A549 (cell line): ENCODE measurements at regions not wholly inside any gene's neighbourhood (a gene's known extent, or its start where the extent isn't known, plus 50 kb on each side); places are given as distances from the start of the nearest gene placed in this dataset.

Experiments used
- ATAC-seq, 2 experiments: fragments of 200-7000 bp in 1 of 2; fragments of >200 bp in 1 of 2; cut with Nextera tagmentation in 1 of 2; cut with Tn5 transposase in 1 of 2; 3 replicates each; pipeline versions ENCODE4 v1.8.0 to v1.9.1; 2018 to 2020; ENCODE audit warnings: mild to moderate bottlenecking in 1 of 2, moderate library complexity in 1 of 2
- CTCF ChIA-PET: fragments of 300-600 bp; sonication (Branson Sonifier 250); formaldehyde crosslinking; extraction: SDS; loops from one replicate; lab custom pipeline; 2021; ENCODE audit warnings: antibody characterized with exemption, inconsistent platforms; lab: Yijun Ruan, JAX
- POLR2A ChIA-PET: fragments of 350-600 bp; formaldehyde crosslinking; extraction: SDS; loops from one replicate; lab custom pipeline; 2021; ENCODE audit warnings: antibody characterized with exemption, inconsistent platforms; lab: Yijun Ruan, JAX
- DNase-seq, 2 experiments: peaks; one replicate each; pipeline versions ENCODE4 v3.0.0 to v3.0.0-alpha.2; 2011 to 2016; ENCODE audit warnings: low read depth in 1 of 2, low spot score in 1 of 2
- FAIRE-seq: peaks from 2 replicates; lab custom pipeline; 2011; peaks lifted over from hg19 to GRCh38; lab: Jason Lieb, UNC
- H3K27ac ChIP-seq, 2 experiments: fragments of >200 bp; sonication (Bioruptor Twin); formaldehyde crosslinking; 3 replicates each; pipeline ENCODE4 v1.5.1; 2016 to 2017
- H3K4me1 ChIP-seq: fragments of >200 bp; sonication (Bioruptor Twin); formaldehyde crosslinking; 3 replicates; pipeline ENCODE4 v1.6.1; 2016
- H3K4me2 ChIP-seq: fragments of >200 bp; sonication (Bioruptor Twin); formaldehyde crosslinking; 3 replicates; pipeline ENCODE4 v1.6.1; 2016
- H3K4me3 ChIP-seq: fragments of >200 bp; sonication (Bioruptor Twin); formaldehyde crosslinking; 3 replicates; pipeline ENCODE4 v1.5.1; 2016
- H3K9me3 ChIP-seq: fragments of >200 bp; sonication (Bioruptor Twin); formaldehyde crosslinking; 3 replicates; pipeline ENCODE4 v1.6.1; 2016
- BHLHE40 ChIP-seq: IDR thresholded peaks from 2 replicates; pipeline ENCODE4 v1.6.1; 2012; ENCODE audit warnings: low read depth, low read length, inconsistent platforms
- CHD2 ChIP-seq: fragments of 150-350 bp; IDR thresholded peaks from 2 replicates; pipeline ENCODE4 v1.6.1; 2014; ENCODE audit warnings: low read length; ENCODE audit not compliant: partially characterized antibody
- CTCF ChIP-seq: fragments of >200 bp; sonication (Bioruptor Twin); formaldehyde crosslinking; IDR thresholded peaks from 3 replicates; pipeline ENCODE4 v1.5.1; 2016
- E2F6 ChIP-seq: IDR thresholded peaks from 2 replicates; pipeline ENCODE4 v1.6.1; 2012; ENCODE audit warnings: low read depth, borderline replicate concordance
- EHMT2 ChIP-seq: fragments of 200-600 bp; sonication (generic); IDR thresholded peaks from 2 replicates; pipeline ENCODE4 v1.6.1; 2016; ENCODE audit warnings: antibody characterized with exemption, low read depth, mild to moderate bottlenecking, moderate library complexity
- FOXS1 ChIP-seq: fragments of 250-450 bp; sonication (Bioruptor Pico); IDR thresholded peaks from 2 replicates; pipeline ENCODE4 v1.5.0; 2020; ENCODE audit warnings: mild to moderate bottlenecking, moderate library complexity
- JUNB ChIP-seq: fragments of >200 bp; sonication (Bioruptor Twin); formaldehyde crosslinking; IDR thresholded peaks from 2 replicates; pipeline ENCODE4 v1.6.1; 2016
- MAFK ChIP-seq: fragments of 450-650 bp; IDR thresholded peaks from 2 replicates; pipeline ENCODE4 v1.6.1; 2014; ENCODE audit not compliant: partially characterized antibody
- MAX ChIP-seq: IDR thresholded peaks from 2 replicates; pipeline ENCODE4 v1.6.1; 2012
- NFE2L2 ChIP-seq: fragments of 150-350 bp; conservative IDR thresholded peaks from 2 replicates; pipeline ENCODE4 v1.6.1; 2014; ENCODE audit warnings: low read length
- NPAS2 ChIP-seq: fragments of 250-450 bp; sonication (Bioruptor Pico); IDR thresholded peaks from 2 replicates; pipeline ENCODE4 v1.8.0; 2022; ENCODE audit warnings: mild to moderate bottlenecking, moderate library complexity, borderline replicate concordance
- PHF8 ChIP-seq: fragments of 200-600 bp; sonication (generic); IDR thresholded peaks from 2 replicates; pipeline ENCODE4 v1.6.1; 2016; ENCODE audit warnings: low read depth, mild to moderate bottlenecking, antibody characterized with exemption, moderate library complexity, borderline replicate concordance
- POLR2A ChIP-seq: IDR thresholded peaks from 2 replicates; pipeline ENCODE4 v1.6.1; 2012; ENCODE audit warnings: mild to moderate bottlenecking, low read length
- POLR2AphosphoS2 ChIP-seq: conservative IDR thresholded peaks from 2 replicates; pipeline ENCODE4 v1.6.1; 2012; ENCODE audit warnings: low read length, improper control_type of control experiment, inconsistent platforms
- RAD21 ChIP-seq, 2 experiments: fragments of >200 bp in 1 of 2; sonication (Bioruptor Twin) in 1 of 2; formaldehyde crosslinking in 1 of 2; IDR thresholded peaks in 1 of 2; conservative IDR thresholded peaks in 1 of 2; 2 replicates in 1 of 2; 3 replicates in 1 of 2; pipeline ENCODE4 v1.6.1; 2012 to 2018; ENCODE audit warnings: inconsistent platforms in 1 of 2
- RCOR1 ChIP-seq: fragments of 150-350 bp; IDR thresholded peaks from 2 replicates; pipeline ENCODE4 v1.6.1; 2014; ENCODE audit warnings: antibody characterized with exemption, low read length, low read depth
- RFX5 ChIP-seq: fragments of 450-650 bp; IDR thresholded peaks from 2 replicates; pipeline ENCODE4 v1.7.1; 2014; ENCODE audit warnings: antibody characterized with exemption, mild to moderate bottlenecking, moderate library complexity
- SMC3 ChIP-seq: fragments of >200 bp; sonication (Bioruptor Twin); formaldehyde crosslinking; IDR thresholded peaks from 3 replicates; pipeline ENCODE4 v1.6.1; 2018; ENCODE audit warnings: inconsistent platforms
- USF2 ChIP-seq: fragments of 450-650 bp; IDR thresholded peaks from 2 replicates; pipeline ENCODE4 v1.6.1; 2014; ENCODE audit warnings: antibody characterized with exemption
- ZC3H11A ChIP-seq: fragments of 450-650 bp; IDR thresholded peaks from 2 replicates; pipeline ENCODE4 v1.6.1; 2014; ENCODE audit warnings: antibody characterized with exemption, mild to moderate bottlenecking
- ZNF302 ChIP-seq: fragments of 250-450 bp; sonication (Bioruptor Pico); IDR thresholded peaks from 2 replicates; pipeline ENCODE4 v1.9.0; 2021; ENCODE audit warnings: inconsistent platforms, mild to moderate bottlenecking, moderate library complexity
- ZSCAN20 ChIP-seq: fragments of 250-450 bp; sonication (Bioruptor Pico); IDR thresholded peaks from 2 replicates; pipeline ENCODE4 v1.8.0; 2022; ENCODE audit warnings: mild to moderate bottlenecking, moderate library complexity
- WGBS: methylation state at CpG from one replicate; pipeline ENCODE4 v1.1.6; 2017; ENCODE audit errors: missing lambda C conversion rate; 5-methylcytosine and 5-hydroxymethylcytosine counted together

- TF ChIP-seq ZNF302 (no peak), JUNB (no peak), ZSCAN20 (CRISPR knock-in tag) (no peak), USF2 (no peak), E2F6 (no peak), MAX (no peak)
Measured at GRCh38 chr4:180655886-180656285, 1587.3 kb upstream of the TENM3 start (continued).

GRCh38 chr4:180657881-180658280, 1585.3 kb upstream of the TENM3 start:
- no peak for DNase-seq
- ATAC-seq, result no peak
- ChIA-PET CTCF (no interaction called here), POLR2A (no interaction called here)
- no peak overlapping the region for H3K27ac ChIP-seq
- H3K9me3 ChIP-seq, result no peaks in the 10 kb centered on the region
- FAIRE-seq, result no peak
- WGBS, result 44% methylated on average over 7 of the region's 7 CpGs
- H3K4me3 ChIP-seq, result no peak overlapping the region
- TF ChIP-seq RCOR1 (no peak), CHD2 (no peak), ZSCAN20 (CRISPR knock-in tag) (no peak), BHLHE40 (no peak), PHF8 (no peak), EHMT2 (no peak), POLR2A (no peak), USF2 (no peak), POLR2AphosphoS2 (no peak)
- H3K4me1 ChIP-seq, result no peaks in the 10 kb centered on the region
- no peak overlapping the region for H3K4me2 ChIP-seq

- ATAC-seq (peak; percentile 77 to 84; a peak in 5 of 6 replicates), FAIRE-seq (no peak), DNase-seq (peak; percentile 35 to 81)
- Histone ChIP-seq H3K27ac (no peak overlapping the region), H3K4me1 (no peaks in the 10 kb centered on the region), H3K4me2 (peak overlapping the region; percentile 44; the same call in 2 of the 3 replicates), H3K4me3 (no peak overlapping the region), H3K9me3 (no peaks in the 10 kb centered on the region)
- WGBS, result 0% methylated on average over 5 of the region's 5 CpGs
- ChIA-PET POLR2A (no interaction called here), CTCF (interaction anchor here (0.6 to 2.9 kb wide), 14 partner anchors 9 to 944 kb away, joined by 3 to 10 read pairs (median 4); no protein-coding TSS in a partner anchor)
- TF ChIP-seq ZC3H11A, result no peak
- TF ChIP-seq NPAS2 (CRISPR knock-in tag), result no peak
- peak; percentile 48 to 57 for TF ChIP-seq RAD21 (conservative IDR thresholded peaks at IDR 0.05 in 1 of 2, IDR thresholded peaks at IDR 0.05 in 1 of 2)
- TF ChIP-seq MAFK, result no peak
- TF ChIP-seq NFE2L2, result no peak
- no peak for TF ChIP-seq FOXS1 (CRISPR knock-in tag)
- TF ChIP-seq SMC3, result peak; percentile 29; the same call in 1 of the 3 replicates
- peak; percentile 57 for TF ChIP-seq CTCF
- TF ChIP-seq CHD2, result no peak
- no peak for TF ChIP-seq RFX5
Measured at GRCh38 chr4:180664766-180665368, 1578.3 kb upstream of the TENM3 start.
